Epidermal melanocyte (primary cell): ENCODE measurements at regions not wholly inside any gene's neighbourhood (a gene's known extent, or its start where the extent isn't known, plus 50 kb on each side); places are given as distances from the start of the nearest gene placed in this dataset.

Source experiments
- DNase-seq: peaks from one replicate; pipeline ENCODE4 v3.0.0; 2011; ENCODE audit warnings: low spot score; ENCODE audit not compliant: insufficient read length

DNA sequence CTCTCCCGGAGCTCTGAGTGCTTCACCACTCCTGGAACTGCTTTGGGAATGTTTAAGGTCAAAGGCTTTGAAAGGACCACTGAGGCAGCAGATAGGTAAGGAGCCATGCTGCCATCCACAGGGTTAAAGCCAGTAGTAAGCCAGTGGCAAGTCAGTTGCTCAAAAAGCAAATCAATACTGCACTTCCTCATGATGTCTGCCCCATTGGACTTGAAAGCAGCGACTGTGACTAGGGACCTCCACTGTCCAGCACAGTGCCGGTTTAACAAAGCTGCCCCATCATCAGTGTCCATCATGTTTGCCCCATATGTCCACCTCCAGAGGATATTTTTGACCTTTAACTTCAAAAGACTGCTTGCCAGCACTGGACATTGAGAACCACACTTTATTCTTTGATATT, 49.9 kb upstream of the FGF13 start:
- DNase-seq = no peak
